ENCODE measurements at regions not wholly inside any gene's neighbourhood (a gene's known extent, or its start where the extent isn't known, plus 50 kb on each side); places are given as distances from the start of the nearest gene placed in this dataset.
A peak's percentile ranks its signal among the peaks of the same experiment; 100 is the strongest.

DNA sequence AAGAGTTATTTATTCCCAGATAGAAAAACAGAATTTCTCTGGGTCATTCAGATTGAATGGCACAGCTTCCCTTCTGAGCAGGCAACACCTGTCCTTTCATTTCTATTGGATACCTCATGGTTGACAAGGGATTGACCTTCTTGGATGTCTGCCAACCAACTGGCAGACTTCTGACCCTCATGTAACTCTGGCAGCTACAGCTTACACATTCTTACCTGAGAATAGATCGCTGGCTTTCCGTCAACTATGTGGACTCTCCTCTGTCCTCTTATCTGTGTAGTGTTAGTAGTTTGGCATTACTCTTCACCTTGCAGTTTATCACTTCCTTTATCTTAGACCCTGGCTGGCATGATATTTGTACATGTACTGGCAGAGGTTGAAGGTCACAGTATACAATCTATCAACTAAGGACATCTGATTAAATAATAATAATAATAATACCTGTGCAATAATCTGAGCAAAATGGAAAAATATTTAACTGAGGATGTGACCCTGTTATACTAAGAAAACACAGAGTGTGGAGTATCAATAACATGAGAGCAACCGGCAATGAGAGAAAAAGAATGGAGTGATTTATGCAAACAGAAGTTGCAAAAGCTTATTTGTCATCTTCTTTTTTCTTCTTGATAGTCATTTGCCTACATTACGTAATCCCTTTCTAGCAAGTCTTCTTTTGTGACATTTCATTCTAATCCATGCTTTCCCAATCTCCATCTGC is 1118.2 kb downstream of the ARAP2 start:
- no peaks in the 10 kb centered on the region for H3K36me3 ChIP-seq
- H3K27ac ChIP-seq: no peak overlapping the region
- H3K9me3 ChIP-seq: peaks cover 0 to 6% (median 0%) of the 10 kb centered on the region in 4 donors
- WGBS, 5 donors: 43 to 76% (median 64%) methylated on average over 4 of the region's 4 CpGs
- no peak overlapping the region for H3K4me3 ChIP-seq
- no peaks in the 10 kb centered on the region for H3K27me3 ChIP-seq
- peak in 1 of 2 donors; percentile 38 for DNase-seq
- no peaks in the 10 kb centered on the region for H3K4me1 ChIP-seq
- TF ChIP-seq POLR2AphosphoS5 (IDR thresholded peaks at IDR 0.05): no peak
- TF ChIP-seq, protein P1, sequence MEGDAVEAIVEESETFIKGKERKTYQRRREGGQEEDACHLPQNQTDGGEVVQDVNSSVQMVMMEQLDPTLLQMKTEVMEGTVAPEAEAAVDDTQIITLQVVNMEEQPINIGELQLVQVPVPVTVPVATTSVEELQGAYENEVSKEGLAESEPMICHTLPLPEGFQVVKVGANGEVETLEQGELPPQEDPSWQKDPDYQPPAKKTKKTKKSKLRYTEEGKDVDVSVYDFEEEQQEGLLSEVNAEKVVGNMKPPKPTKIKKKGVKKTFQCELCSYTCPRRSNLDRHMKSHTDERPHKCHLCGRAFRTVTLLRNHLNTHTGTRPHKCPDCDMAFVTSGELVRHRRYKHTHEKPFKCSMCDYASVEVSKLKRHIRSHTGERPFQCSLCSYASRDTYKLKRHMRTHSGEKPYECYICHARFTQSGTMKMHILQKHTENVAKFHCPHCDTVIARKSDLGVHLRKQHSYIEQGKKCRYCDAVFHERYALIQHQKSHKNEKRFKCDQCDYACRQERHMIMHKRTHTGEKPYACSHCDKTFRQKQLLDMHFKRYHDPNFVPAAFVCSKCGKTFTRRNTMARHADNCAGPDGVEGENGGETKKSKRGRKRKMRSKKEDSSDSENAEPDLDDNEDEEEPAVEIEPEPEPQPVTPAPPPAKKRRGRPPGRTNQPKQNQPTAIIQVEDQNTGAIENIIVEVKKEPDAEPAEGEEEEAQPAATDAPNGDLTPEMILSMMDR (IDR thresholded peaks at IDR 0.05): no peak
- no peak for TF ChIP-seq EP300 (IDR thresholded peaks at IDR 0.05)
- TF ChIP-seq POLR2A (IDR thresholded peaks at IDR 0.05): no peak
- intact Hi-C loops (cut with DNase I; ENCODE audit: low total_unique reads): no loop called here

DNA sequence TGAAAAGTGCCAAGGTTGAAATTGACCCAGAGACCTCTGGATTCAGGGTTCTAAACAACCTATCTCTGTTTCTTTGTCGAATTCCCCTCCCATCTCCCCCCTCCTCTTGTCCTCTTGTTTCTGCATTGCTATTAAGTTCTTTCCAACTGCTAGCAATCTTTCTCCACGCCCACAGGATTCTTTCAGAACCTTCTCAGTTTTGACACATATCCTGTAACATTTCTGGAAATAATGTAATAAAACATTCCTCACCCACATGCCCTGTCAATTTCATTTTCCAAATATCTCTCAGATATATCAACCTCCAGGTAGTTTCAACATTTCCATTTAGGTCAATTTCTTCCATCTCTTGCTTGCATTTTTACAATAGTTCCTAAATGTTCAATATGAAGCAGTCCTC is 1105.9 kb downstream of the ARAP2 start:
- DNase-seq: no peak
- H3K27me3 ChIP-seq: no peaks in the 10 kb centered on the region
- H3K27ac ChIP-seq: no peak overlapping the region
- intact Hi-C loops (cut with DNase I; ENCODE audit: low total_unique reads): no loop called here
- no peaks in the 10 kb centered on the region for H3K4me1 ChIP-seq
- no peak for TF ChIP-seq POLR2AphosphoS5 (IDR thresholded peaks at IDR 0.05)
- TF ChIP-seq, protein P1 (IDR thresholded peaks at IDR 0.05): no peak
- TF ChIP-seq POLR2A (IDR thresholded peaks at IDR 0.05): no peak
- TF ChIP-seq EP300 (IDR thresholded peaks at IDR 0.05): no peak
- H3K9me3 ChIP-seq: peaks cover 0 to 29% (median 9%) of the 10 kb centered on the region in 4 donors
- no peak overlapping the region for H3K4me3 ChIP-seq
- H3K36me3 ChIP-seq: no peaks in the 10 kb centered on the region
- WGBS, 5 donors: 46 to 64% (median 52%) methylated on average over 2 of the region's 2 CpGs

DNA sequence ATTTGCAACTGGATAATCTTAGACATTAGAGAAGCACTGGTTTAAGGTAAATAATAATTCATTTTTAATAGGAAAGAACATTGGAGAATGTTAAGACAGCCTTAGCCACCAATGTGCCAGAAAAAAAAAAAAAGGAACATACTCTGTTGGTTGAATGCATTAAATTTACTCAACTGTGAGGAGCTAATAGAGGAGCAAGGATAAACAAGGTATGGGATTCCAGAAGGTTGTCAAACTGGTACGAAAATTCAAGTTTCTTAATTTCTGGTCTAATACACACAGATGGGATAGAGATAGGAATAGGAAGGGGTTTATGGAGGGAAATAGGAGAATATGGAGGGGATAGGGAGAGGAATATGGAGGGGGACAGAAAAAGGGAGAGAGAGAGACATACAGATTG is 1096.6 kb downstream of the ARAP2 start:
- peaks cover 0 to 5% (median 0%) of the 10 kb centered on the region in 4 donors for H3K9me3 ChIP-seq
- H3K4me3 ChIP-seq: no peak overlapping the region
- H3K4me1 ChIP-seq: no peaks in the 10 kb centered on the region
- no peaks in the 10 kb centered on the region for H3K36me3 ChIP-seq
- DNase-seq: no peak
- 83 to 100% (median 88%) methylated on average over 1 of the region's 1 CpG for WGBS, 5 donors
- H3K27ac ChIP-seq: no peak overlapping the region
- TF ChIP-seq EP300 (IDR thresholded peaks at IDR 0.05) (no peak), POLR2AphosphoS5 (IDR thresholded peaks at IDR 0.05) (no peak), POLR2A (IDR thresholded peaks at IDR 0.05) (no peak)
- TF ChIP-seq, protein P1 (IDR thresholded peaks at IDR 0.05): no peak
- intact Hi-C loops (cut with DNase I; ENCODE audit: low total_unique reads): no loop called here
- H3K27me3 ChIP-seq: no peaks in the 10 kb centered on the region

DNA sequence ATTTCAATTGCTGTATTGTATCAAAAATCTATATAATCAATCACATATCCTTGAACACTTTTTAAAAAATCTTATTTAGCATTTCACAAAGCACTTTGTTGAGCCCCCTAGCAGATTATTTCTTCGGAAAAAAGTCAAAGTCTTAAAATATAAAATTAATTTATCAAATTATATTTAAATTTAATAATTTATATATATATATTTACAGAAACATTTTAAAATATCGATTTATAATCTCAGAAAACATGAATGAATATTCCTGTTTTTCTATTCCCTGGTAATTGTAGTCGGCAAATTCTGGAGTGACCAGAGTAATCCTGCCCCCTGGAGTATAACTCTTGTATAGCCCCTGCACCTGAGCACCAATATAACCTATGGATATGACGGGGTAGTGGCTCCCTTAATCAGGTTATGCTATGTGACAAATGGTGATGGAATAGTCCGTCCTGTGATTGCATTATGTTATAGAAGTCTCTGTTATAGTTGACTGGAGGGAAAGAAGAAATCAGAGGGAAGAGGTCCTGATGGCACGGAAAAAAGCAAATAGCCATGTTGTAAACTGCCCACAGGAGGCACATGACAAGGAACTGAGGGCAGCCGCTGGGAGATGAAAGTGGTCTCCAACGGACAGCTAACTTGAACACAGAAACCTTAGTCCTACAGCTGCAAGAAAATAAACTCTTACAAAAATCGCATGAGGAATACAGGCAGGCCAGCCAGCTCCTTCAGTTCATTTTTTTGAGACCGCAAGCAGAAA is 1092.3 kb downstream of the ARAP2 start:
- no peaks in the 10 kb centered on the region for H3K36me3 ChIP-seq
- H3K27me3 ChIP-seq: no peaks in the 10 kb centered on the region
- intact Hi-C loops (cut with DNase I; ENCODE audit: low total_unique reads): no loop called here
- no peaks in the 10 kb centered on the region for H3K4me1 ChIP-seq
- no peak overlapping the region for H3K4me3 ChIP-seq
- no peak for TF ChIP-seq POLR2AphosphoS5 (IDR thresholded peaks at IDR 0.05)
- TF ChIP-seq EP300 (IDR thresholded peaks at IDR 0.05): no peak
- TF ChIP-seq POLR2A (IDR thresholded peaks at IDR 0.05): no peak
- TF ChIP-seq, protein P1 (IDR thresholded peaks at IDR 0.05): no peak
- WGBS, 5 donors: 63 to 77% (median 74%) methylated on average over 10 of the region's 10 CpGs
- no peaks in the 10 kb centered on the region for H3K9me3 ChIP-seq
- DNase-seq: peak in 1 of 2 donors; percentile 4
- no peak overlapping the region for H3K27ac ChIP-seq

Measured in stomach (tissue), 8 donors.